Testis (tissue), 2 donors: ENCODE measurements at regions not wholly inside any gene's neighbourhood (a gene's known extent, or its start where the extent isn't known, plus 50 kb on each side); places are given as distances from the start of the nearest gene placed in this dataset.

ENCODE experiments used
- CTCF ChIP-seq, 3 experiments: fragments of 450-650 bp in 2 of 3; fragments of 200-600 bp in 1 of 3; sonication (generic) in 1 of 3; IDR thresholded peaks; one replicate each; pipeline ENCODE4 v1.5.1; 2016 to 2019; ENCODE audit warnings: antibody characterized with exemption in 3 of 3, mild to moderate bottlenecking in 2 of 3, moderate library complexity in 1 of 3
- POLR2A ChIP-seq: fragments of 450-650 bp; IDR thresholded peaks from one replicate; pipeline ENCODE4 v1.6.1; 2017; ENCODE audit warnings: antibody characterized with exemption, mild to moderate bottlenecking, moderate library complexity

GRCh38 chr4:79748835-79749234, 324.2 kb downstream of the ANTXR2 start:
- TF ChIP-seq CTCF (IDR thresholded peaks at IDR 0.05) (no peak), POLR2A (no peak)
